C4-2B (cell line): ENCODE measurements at regions not wholly inside any gene's neighbourhood (a gene's known extent, or its start where the extent isn't known, plus 50 kb on each side); places are given as distances from the start of the nearest gene placed in this dataset.

Source experiments
- CTCF ChIP-seq: fragments of 450-650 bp; conservative IDR thresholded peaks from 2 replicates; pipeline ENCODE4 v1.5.1; 2017; ENCODE audit warnings: mild to moderate bottlenecking
- ZFX ChIP-seq: fragments of 450-650 bp; IDR thresholded peaks from 2 replicates; pipeline ENCODE4 v1.6.1; 2017

- TF ChIP-seq CTCF (no peak), ZFX (no peak)
These were observed 634.2 kb downstream of the ANKRD7 start for GRCh38 chr7:118858651-118859149.
